ENCODE measurements at regions not wholly inside any gene's neighbourhood (a gene's known extent, or its start where the extent isn't known, plus 50 kb on each side); places are given as distances from the start of the nearest gene placed in this dataset.

GRCh38 chr6:23483896-23484295, 642.1 kb upstream of the NRSN1 start:
- TF ChIP-seq CTCF (conservative IDR thresholded peaks at IDR 0.05), result no peak
- no peak for TF ChIP-seq ZFX (IDR thresholded peaks at IDR 0.05)
